Activated naive CD4-positive, alpha-beta T cell treated with anti-CD3 and anti-CD28 coated beads, Interleukin-2, amount 10 ng/mL, durations not matched to agents 7 days and 5 days (primary cell): ENCODE measurements at regions not wholly inside any gene's neighbourhood (a gene's known extent, or its start where the extent isn't known, plus 50 kb on each side); places are given as distances from the start of the nearest gene placed in this dataset.
"Not testable (repeated sequence)": the region's sequence is repeated elsewhere in the genome, so short reads cannot be mapped to it uniquely, and the experiment has no call there.

Experiments
- CTCF ChIA-PET: fragments of 350-600 bp; sonication (Branson Sonifier 250); formaldehyde crosslinking; loops from one replicate; lab custom pipeline; 2021; ENCODE audit warnings: antibody characterized with exemption; lab: Charles Lee
- DNase-seq: peaks from one replicate; pipeline ENCODE4 v3.0.0-alpha.2; 2020
- H3K27ac Mint-ChIP-seq: one replicate; pipeline ENCODE4 v1.8.0; 2021; ENCODE audit warnings: mild to moderate bottlenecking, moderate library complexity, mixed read lengths
- H3K27me3 Mint-ChIP-seq: one replicate; pipeline ENCODE4 v1.8.0; 2021; ENCODE audit warnings: mild to moderate bottlenecking, mixed read lengths
- H3K36me3 Mint-ChIP-seq: one replicate; pipeline ENCODE4 v1.8.0; 2021; ENCODE audit warnings: mixed read lengths
- H3K4me1 Mint-ChIP-seq: one replicate; pipeline ENCODE4 v1.8.0; 2021; ENCODE audit warnings: mixed read lengths
- H3K4me3 Mint-ChIP-seq: one replicate; pipeline ENCODE4 v1.8.0; 2021; ENCODE audit warnings: mild to moderate bottlenecking, moderate library complexity, mixed read lengths
- H3K9me3 Mint-ChIP-seq: one replicate; pipeline ENCODE4 v1.8.0; 2021; ENCODE audit warnings: mixed read lengths

DNA sequence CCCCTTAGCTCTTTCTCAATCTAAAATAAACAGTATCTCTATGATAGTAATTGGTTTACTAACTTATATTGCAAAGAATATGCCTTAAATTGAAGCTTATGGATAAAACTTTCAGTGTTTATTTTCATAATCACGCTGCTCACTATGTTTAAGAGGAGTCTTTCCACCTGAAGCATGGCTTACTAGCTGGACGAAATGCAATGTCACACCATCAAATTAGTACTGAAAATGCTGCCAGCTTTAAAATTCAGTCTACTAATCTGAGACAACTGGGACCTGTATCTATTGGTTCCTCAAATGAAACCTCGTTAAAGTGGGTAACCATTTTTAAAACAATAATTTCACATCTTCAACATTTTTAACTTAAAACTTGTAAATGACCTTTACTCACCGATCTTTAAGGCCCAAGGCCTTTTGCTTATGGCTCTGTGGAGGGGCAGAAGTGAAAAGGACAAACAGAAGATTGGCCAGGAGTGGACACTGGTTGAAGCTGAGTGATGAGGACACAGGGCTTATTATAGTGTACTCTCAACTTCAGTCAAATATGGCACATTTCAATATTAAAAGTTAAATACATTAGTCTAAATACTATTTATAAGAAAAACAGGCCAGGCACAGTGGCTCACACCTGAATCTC is 212.8 kb upstream of the WSB1 start:
- no peak for DNase-seq
- CTCF ChIA-PET, result no interaction called here
- no peak overlapping the region for H3K4me3 Mint-ChIP-seq
- H3K9me3 Mint-ChIP-seq, result no peaks in the 10 kb centered on the region
- no peaks in the 10 kb centered on the region for H3K36me3 Mint-ChIP-seq
- H3K27ac Mint-ChIP-seq, result no peak overlapping the region
- H3K27me3 Mint-ChIP-seq, result no peaks in the 10 kb centered on the region
- H3K4me1 Mint-ChIP-seq, result no peaks in the 10 kb centered on the region

DNA sequence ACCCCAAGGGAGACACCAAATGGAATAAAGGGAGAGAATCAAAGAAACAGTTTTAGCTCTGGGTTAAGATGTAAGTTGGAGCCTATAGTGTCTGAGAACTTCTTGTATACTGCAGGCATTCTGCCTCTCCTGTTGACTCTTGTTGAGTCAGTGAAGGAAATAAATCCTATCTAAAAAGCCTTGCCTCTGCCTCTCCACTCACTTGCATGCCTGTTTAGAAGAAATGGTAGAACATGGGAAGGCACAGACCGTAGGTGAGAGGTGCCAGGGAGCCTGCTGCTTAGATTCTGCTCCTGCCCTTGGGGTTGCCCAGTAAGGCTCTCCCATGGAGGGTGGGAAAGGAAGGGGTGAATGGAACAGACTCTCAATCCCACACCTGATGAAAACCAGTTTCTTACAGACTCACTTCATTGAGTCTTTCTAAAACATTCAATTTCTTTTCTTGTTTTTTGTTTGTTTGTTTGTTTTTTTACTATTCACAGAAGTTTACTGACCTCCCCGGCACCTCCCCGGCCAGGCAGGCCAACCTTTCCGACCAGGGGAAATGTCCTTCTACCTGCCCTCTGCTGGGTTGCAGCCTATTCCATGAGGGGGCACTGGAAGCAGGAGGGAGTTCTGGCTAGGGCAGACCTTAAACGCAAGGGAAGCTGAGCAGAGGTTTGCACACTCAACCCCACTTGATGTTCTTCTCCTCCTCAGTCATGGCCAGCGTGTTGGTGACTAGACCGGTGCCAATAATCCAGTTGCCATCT is 211.7 kb upstream of the WSB1 start:
- no peaks in the 10 kb centered on the region for H3K36me3 Mint-ChIP-seq
- no peak overlapping the region for H3K4me3 Mint-ChIP-seq
- no peak overlapping the region for H3K27ac Mint-ChIP-seq
- CTCF ChIA-PET, result no interaction called here
- no peak for DNase-seq
- no peaks in the 10 kb centered on the region for H3K9me3 Mint-ChIP-seq
- no peaks in the 10 kb centered on the region for H3K27me3 Mint-ChIP-seq
- no peaks in the 10 kb centered on the region for H3K4me1 Mint-ChIP-seq

DNA sequence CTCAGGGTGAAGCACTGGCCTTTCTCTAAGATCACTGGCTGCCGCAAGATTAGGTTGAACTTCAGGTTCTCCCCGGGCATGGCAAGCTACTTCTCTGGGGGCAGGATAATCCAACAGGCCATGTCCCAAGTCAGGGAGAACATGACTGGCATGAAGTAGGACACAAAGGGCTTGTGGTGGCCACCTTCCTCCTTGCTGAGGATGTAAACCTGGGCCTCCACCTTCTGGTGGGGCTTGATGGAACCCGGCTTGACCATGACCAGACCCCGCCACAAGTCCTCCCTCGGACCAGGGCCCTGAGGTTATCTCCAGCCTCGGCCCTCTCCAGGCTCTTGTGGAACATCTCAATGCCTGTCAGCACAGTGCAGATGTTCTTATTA is 211.1 kb upstream of the WSB1 start:
- H3K27ac Mint-ChIP-seq, result no peak overlapping the region
- H3K27me3 Mint-ChIP-seq, result no peaks in the 10 kb centered on the region
- H3K36me3 Mint-ChIP-seq, result no peaks in the 10 kb centered on the region
- H3K4me3 Mint-ChIP-seq, result no peak overlapping the region
- no peaks in the 10 kb centered on the region for H3K9me3 Mint-ChIP-seq
- CTCF ChIA-PET, result no interaction called here
- no peaks in the 10 kb centered on the region for H3K4me1 Mint-ChIP-seq
- DNase-seq, result no peak

DNA sequence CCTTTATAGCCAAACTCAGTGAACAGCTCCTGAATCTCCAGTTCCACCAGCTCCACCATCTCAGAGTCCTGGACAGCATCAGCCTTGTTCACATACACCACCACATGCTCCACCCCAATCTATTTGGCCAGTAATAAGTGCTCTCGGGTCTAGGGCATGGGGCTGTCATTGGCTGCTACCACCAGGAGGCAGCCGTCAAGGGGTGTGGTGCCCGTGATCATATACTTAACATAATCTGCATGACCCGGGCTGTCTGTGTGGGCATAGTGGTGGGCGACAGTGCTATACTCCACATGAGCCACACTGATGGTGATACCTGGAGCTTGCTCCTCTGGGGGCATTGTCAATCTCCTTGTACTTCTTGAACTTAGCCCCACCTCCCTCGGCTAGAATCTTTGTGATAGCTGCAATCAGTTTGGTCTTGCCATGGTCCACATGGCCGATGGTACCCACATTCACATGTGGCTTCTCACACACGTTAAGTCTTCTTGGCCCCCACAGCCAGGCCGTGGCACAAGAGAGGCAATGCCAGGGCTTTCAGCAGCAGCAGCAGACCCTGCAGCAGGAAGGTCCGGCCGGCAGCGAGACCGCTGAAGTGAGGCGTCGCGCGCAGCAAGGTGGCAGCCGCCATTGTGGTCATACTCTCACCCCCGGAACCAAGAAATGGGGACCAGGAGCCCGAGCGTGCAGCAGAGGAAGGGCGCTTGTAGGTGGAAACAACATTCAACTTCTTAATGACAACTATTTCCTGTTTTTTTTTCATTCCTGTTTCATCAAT is 210.3 kb upstream of the WSB1 start:
- DNase-seq, result no peak
- CTCF ChIA-PET, result no interaction called here
- Mint-ChIP-seq H3K27ac (no peak overlapping the region), H3K36me3 (no peaks in the 10 kb centered on the region), H3K27me3 (no peaks in the 10 kb centered on the region), H3K9me3 (no peaks in the 10 kb centered on the region), H3K4me3 (no peak overlapping the region), H3K4me1 (no peaks in the 10 kb centered on the region)

DNA sequence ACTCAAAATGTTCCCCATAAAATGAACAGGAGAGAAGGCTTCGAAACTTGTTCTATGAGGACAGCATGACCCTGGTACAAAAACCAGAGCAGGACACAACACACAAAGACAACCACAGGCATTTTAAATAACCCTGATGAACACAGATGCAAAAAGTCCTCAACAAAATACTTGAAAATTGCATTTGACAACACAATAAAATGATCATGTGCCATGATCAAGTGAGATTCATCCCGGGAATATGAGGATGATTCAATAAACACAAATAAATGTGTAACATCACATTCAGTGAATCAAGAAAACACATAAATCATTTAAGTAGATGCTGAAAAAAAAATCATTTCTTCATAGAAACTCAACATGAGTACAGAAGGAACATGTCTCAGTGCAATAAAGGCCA is 208.4 kb upstream of the WSB1 start:
- no peak overlapping the region for H3K27ac Mint-ChIP-seq
- peaks cover 4% of the 10 kb centered on the region for H3K27me3 Mint-ChIP-seq
- H3K4me3 Mint-ChIP-seq, result no peak overlapping the region
- CTCF ChIA-PET, result no interaction called here
- H3K36me3 Mint-ChIP-seq, result no peaks in the 10 kb centered on the region
- no peak for DNase-seq
- peaks cover 6% of the 10 kb centered on the region for H3K9me3 Mint-ChIP-seq
- no peaks in the 10 kb centered on the region for H3K4me1 Mint-ChIP-seq

DNA sequence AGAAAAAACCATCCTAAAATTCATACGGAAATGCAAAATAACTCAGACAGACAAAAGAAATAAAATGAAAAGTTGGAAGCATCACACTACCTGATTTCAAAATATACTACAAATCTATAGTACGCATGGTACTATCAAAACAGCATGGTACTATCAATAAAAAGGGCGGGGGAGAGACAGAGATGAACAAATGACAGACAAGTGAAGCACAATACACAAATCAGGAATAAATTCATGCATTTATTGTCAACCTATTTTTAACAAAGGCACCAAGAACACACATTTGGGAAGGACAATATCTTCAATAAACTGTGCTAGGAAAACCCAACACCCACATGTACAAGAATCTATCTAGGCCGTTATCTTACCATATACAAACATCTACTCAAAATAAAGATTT is 207.4 kb upstream of the WSB1 start:
- Mint-ChIP-seq H3K4me3 (no peak overlapping the region), H3K9me3 (peaks cover 8% of the 10 kb centered on the region), H3K27me3 (peaks cover 4% of the 10 kb centered on the region), H3K36me3 (no peaks in the 10 kb centered on the region), H3K4me1 (no peaks in the 10 kb centered on the region), H3K27ac (no peak overlapping the region)
- CTCF ChIA-PET, result no interaction called here
- DNase-seq, result no peak

DNA sequence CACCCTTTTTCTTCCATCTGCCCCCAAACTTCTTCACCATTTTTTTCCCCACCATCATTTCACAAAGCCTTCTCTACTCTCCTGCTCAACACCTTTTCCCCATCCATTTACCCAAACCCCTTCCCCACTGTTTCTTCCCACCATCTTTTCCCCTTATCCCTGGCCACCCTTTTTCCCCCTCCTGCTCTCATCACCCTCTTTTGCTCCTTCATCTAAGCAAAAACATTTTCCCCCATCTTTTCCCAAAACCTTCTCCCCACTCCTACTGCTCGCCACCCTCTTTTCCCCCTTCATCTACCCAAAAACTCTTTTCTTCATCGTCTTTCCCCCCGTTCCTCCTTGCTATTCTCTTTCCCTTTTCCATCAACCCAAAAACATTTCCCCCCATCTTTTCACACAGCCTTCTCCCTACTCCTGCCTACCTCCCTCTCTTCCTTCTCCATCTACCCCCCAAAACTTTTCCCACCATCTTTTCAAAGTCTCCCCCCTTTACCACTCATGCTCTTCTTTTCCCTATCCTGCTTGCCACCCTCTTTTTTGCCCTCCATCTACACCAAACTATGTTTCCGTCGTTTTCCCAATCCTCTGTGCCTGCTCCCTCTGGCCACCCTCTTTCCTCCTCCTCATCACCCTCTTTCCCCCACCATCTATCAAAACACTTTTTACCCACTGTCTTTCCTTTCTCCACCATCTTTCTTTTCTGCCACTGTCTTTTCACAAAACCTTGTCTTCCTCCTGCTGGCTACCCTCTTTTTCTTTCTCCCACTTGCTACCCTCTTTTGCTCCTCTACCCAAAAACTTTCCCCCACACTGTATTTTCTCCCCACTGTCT is 205.8 kb upstream of the WSB1 start:
- H3K36me3 Mint-ChIP-seq, result no peaks in the 10 kb centered on the region
- H3K27ac Mint-ChIP-seq, result no peak overlapping the region
- H3K4me1 Mint-ChIP-seq, result no peaks in the 10 kb centered on the region
- peaks cover 4% of the 10 kb centered on the region for H3K27me3 Mint-ChIP-seq
- no peak for DNase-seq
- H3K9me3 Mint-ChIP-seq, result peaks cover 10% of the 10 kb centered on the region
- H3K4me3 Mint-ChIP-seq, result no peak overlapping the region
- CTCF ChIA-PET, result no interaction called here

DNA sequence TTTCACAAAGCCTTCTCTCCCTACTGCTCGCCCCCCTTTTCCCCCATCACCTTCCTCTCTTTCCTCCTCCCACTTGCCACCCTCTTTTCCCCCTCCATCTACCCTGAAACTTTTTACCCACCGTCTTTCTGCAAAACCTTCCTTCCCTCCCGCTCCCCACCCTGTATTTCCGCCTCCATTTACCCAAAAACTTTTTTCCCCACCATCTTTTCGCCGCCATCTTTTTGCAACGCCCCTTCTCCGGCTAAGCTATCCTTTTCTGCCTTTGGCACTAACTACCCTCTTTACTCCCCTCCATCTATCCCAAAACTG is 205.2 kb upstream of the WSB1 start:
- no peaks in the 10 kb centered on the region for H3K36me3 Mint-ChIP-seq
- DNase-seq, result no peak
- no peaks in the 10 kb centered on the region for H3K4me1 Mint-ChIP-seq
- H3K4me3 Mint-ChIP-seq, result no peak overlapping the region
- CTCF ChIA-PET, result no interaction called here
- H3K27ac Mint-ChIP-seq, result no peak overlapping the region
- H3K27me3 Mint-ChIP-seq, result peaks cover 4% of the 10 kb centered on the region
- peaks cover 10% of the 10 kb centered on the region for H3K9me3 Mint-ChIP-seq

DNA sequence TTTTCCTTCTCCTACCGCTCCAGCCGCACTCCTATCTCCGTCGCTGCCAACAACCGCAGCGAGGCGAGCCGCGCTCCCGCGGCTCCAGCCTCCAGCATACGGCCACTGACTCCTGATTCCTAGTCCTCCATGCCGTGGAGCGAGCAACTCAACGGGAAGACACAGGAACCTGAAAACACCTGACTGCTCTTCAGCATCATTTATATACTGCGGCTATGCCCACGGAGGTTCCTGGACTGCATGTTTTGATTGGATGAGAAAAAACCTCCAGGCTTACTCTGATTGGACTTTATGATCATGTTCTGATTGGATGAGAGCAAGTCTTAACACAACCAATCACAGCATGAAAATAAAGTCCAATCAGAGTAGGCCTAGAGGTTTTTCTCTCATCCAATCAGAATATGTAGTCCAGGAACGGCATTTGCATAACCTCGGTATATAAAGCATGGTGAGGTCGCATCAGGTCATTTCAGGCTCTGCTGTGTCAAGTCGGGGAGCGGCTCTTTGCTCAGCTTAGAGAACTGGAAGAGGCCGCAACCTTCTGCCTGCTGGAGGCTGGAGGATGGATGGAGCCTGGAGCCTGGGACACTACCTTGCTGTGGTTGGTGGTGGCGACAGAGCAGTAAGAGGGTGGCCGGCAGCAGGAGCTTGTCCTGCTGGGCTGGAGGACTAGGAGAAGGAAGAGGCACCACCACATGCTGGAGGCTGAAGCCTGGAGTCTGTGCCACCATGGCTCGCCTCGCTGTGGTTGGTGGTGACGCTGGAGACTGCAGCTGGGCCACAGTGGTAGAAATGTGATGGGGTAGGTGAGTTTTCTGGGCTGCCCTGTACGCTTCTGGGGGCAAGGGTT is 204.6 kb upstream of the WSB1 start:
- H3K27me3 Mint-ChIP-seq, H3K4me1 Mint-ChIP-seq, H3K4me3 Mint-ChIP-seq, DNase-seq, CTCF ChIA-PET, H3K27ac Mint-ChIP-seq, H3K36me3 Mint-ChIP-seq: not testable (repeated sequence)
- H3K9me3 Mint-ChIP-seq, result peaks cover 10% of the 10 kb centered on the region

DNA sequence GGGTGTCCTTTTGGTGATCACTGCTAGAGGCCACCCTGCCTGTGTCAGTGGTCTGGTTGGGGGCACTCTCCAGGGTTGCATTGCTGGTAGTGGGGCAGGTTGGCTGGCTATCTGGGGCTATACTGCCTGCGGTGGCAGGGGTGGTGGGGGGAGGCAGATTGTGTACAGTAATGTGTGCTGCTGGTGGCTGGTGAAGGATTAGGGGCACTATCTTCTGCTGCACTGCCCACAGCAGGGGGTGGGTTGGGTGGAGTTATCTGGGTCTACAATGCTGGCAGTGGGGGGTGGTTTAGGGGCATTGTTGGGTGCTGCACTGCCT is 204.0 kb upstream of the WSB1 start:
- H3K36me3 Mint-ChIP-seq, result no peaks in the 10 kb centered on the region
- H3K9me3 Mint-ChIP-seq, result peaks cover 10% of the 10 kb centered on the region
- CTCF ChIA-PET, result no interaction called here
- no peak overlapping the region for H3K4me3 Mint-ChIP-seq
- H3K27ac Mint-ChIP-seq, result no peak overlapping the region
- no peaks in the 10 kb centered on the region for H3K4me1 Mint-ChIP-seq
- DNase-seq, result no peak
- peaks cover 4% of the 10 kb centered on the region for H3K27me3 Mint-ChIP-seq

DNA sequence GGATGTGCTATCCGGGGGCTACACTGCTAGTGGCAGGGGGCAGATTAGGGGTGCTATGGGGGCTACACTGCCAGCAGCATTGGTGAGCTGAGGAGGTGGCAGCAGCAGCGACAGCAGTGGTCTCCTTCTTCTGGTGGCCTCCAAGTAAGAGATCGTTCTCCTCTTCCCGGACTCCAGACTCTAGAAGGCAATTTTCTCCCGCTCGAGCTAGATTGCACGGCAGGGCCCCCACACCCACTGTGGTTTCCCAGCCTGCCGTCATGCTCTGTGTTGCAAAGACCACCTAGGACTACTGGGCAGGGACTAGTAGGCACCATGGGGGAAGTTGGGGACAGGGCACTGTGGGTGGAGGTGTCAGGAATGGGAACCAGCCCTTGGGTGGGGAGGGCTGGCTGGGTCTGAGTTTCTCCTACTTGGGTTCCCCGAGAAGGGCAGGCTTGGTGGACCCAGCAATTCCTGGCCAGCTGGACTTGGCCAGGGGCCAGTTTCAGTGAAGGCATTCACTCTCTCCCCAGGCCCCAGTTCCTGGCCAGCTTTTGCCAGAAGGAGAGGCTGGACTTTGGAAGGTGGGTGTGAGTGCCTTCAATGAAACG is 203.4 kb upstream of the WSB1 start:
- CTCF ChIA-PET, DNase-seq, H3K27me3 Mint-ChIP-seq, H3K4me1 Mint-ChIP-seq, H3K27ac Mint-ChIP-seq, H3K36me3 Mint-ChIP-seq, H3K4me3 Mint-ChIP-seq: not testable (repeated sequence)
- H3K9me3 Mint-ChIP-seq, result peaks cover 10% of the 10 kb centered on the region

DNA sequence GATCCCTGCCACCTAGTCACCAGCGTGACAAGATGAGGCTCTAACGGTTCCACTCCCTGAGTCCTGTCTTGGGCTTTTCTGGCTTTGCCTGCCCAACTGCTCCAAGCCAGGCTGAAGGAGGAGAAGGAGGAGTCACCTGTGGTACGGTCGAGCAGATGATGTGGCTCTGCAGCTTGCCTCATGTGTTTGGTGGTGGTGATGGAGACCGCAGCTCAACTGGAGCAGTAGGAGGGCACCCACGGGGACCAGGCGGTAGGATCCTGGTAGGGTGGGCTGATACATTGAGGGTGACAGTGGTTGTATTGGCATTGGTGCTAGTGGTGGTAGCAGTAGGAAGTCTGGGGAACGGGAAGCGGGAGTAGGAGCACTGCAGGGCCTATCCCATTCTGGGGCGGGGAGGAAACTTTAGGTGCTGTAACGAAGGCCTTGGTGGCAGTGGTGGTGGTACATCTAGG is 202.8 kb upstream of the WSB1 start:
- H3K4me1 Mint-ChIP-seq, result no peaks in the 10 kb centered on the region

DNA sequence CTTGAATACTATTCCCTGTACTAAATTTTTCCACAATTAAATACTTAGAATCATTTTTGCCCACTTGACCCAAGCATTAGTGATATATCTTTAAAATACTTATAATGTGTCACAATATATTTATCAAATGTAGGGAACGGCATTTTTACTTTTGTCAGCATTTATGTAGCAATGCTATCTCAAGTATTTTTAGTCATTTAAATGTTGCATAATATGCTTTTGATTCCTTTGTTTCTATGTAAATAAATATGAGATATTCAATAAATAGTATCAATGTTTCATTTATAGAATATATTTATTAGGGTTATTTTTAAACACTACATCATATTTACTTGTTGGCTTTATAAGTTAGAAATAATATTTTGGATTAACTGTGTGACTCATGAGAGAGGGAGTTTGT is 199.7 kb upstream of the WSB1 start:
- H3K4me1 Mint-ChIP-seq, H3K27ac Mint-ChIP-seq, H3K27me3 Mint-ChIP-seq, H3K36me3 Mint-ChIP-seq, DNase-seq, H3K4me3 Mint-ChIP-seq, CTCF ChIA-PET: not testable (repeated sequence)
- peaks cover 10% of the 10 kb centered on the region for H3K9me3 Mint-ChIP-seq

More for the DNA sequence above, 202.8 kb upstream of the WSB1 start:
- no peak overlapping the region for H3K4me3 Mint-ChIP-seq
- CTCF ChIA-PET, result no interaction called here
- no peaks in the 10 kb centered on the region for H3K36me3 Mint-ChIP-seq
- no peak for DNase-seq
- no peak overlapping the region for H3K27ac Mint-ChIP-seq
- H3K9me3 Mint-ChIP-seq, result peaks cover 10% of the 10 kb centered on the region
- H3K27me3 Mint-ChIP-seq, result peaks cover 4% of the 10 kb centered on the region
